Suprapubic skin (tissue), 4 donors: ENCODE measurements at regions not wholly inside any gene's neighbourhood (a gene's known extent, or its start where the extent isn't known, plus 50 kb on each side); places are given as distances from the start of the nearest gene placed in this dataset.

Experiments used
- EP300 ChIP-seq: sonication (generic); formaldehyde crosslinking; IDR thresholded peaks from one replicate; pipeline ENCODE4 v1.6.1; 2017; ENCODE audit warnings: antibody characterized with exemption
- POLR2A ChIP-seq, 2 donors: fragments of 450-650 bp; IDR thresholded peaks; one replicate each; pipeline ENCODE4 v1.6.1; 2017; ENCODE audit warnings: antibody characterized with exemption in 2 of 2, mild to moderate bottlenecking in 2 of 2, moderate library complexity in 2 of 2
- POLR2AphosphoS5 ChIP-seq, 3 donors: sonication (generic); formaldehyde crosslinking; IDR thresholded peaks; one replicate each; pipeline ENCODE4 v1.6.1; 2017; ENCODE audit warnings: antibody characterized with exemption in 3 of 3
- TF ChIP-seq, protein P1 (sequence below), 2 donors: fragments of 200-600 bp in 1 of 2; fragments of 450-650 bp in 1 of 2; sonication (generic) in 1 of 2; IDR thresholded peaks; one replicate each; pipeline ENCODE4 v1.5.1; 2016 to 2019; ENCODE audit warnings: antibody characterized with exemption in 2 of 2, mild to moderate bottlenecking in 1 of 2, moderate library complexity in 1 of 2

DNA sequence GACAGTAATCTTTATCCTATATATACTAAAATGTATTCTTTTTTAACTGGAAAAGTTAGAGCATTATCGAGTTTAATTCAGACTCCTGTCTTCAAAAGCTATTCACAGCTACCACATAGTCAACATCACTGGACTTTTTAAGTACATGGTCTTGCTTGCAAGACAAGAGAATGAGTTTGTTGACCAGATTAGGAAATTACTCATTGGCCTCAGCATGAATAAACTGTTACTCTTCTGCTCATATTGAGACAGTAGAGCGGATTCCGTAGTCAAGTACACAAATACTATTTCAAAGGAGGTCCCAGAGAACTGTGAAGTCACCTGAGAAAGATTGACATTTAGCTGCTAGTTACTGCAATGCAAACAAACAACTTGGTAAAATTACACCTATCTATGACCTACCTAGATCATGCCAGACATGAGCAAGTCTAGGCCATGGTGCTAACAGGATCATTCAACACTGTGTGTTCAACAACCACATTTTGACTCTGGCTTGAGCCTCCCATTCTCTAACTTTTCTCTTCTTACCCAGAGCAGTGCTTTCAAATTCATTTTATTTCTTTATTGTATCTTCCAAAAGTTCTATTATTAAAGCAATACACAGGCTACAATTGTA, 280.9 kb downstream of the NEBL start:
- no peak for TF ChIP-seq POLR2AphosphoS5 (IDR thresholded peaks at IDR 0.05)
- TF ChIP-seq, protein P1, sequence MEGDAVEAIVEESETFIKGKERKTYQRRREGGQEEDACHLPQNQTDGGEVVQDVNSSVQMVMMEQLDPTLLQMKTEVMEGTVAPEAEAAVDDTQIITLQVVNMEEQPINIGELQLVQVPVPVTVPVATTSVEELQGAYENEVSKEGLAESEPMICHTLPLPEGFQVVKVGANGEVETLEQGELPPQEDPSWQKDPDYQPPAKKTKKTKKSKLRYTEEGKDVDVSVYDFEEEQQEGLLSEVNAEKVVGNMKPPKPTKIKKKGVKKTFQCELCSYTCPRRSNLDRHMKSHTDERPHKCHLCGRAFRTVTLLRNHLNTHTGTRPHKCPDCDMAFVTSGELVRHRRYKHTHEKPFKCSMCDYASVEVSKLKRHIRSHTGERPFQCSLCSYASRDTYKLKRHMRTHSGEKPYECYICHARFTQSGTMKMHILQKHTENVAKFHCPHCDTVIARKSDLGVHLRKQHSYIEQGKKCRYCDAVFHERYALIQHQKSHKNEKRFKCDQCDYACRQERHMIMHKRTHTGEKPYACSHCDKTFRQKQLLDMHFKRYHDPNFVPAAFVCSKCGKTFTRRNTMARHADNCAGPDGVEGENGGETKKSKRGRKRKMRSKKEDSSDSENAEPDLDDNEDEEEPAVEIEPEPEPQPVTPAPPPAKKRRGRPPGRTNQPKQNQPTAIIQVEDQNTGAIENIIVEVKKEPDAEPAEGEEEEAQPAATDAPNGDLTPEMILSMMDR (IDR thresholded peaks at IDR 0.05) = no peak
- TF ChIP-seq EP300 = no peak
- no peak for TF ChIP-seq POLR2A (IDR thresholded peaks at IDR 0.05)
